ENCODE measurements at regions not wholly inside any gene's neighbourhood (a gene's known extent, or its start where the extent isn't known, plus 50 kb on each side); places are given as distances from the start of the nearest gene placed in this dataset.

GRCh38 chr15:79721256-79721655 is 175.6 kb downstream of the MTHFS start:
- Histone ChIP-seq H3K4me1 (no peaks in the 10 kb centered on the region), H3K27ac (no peak overlapping the region), H3K4me3 (no peak overlapping the region), H3K27me3 (no peaks in the 10 kb centered on the region), H3K36me3 (no peaks in the 10 kb centered on the region), H3K9me3 (no peaks in the 10 kb centered on the region)
- TF ChIP-seq POLR2A (IDR thresholded peaks at IDR 0.05) (no peak), CTCF (IDR thresholded peaks at IDR 0.05) (no peak)
- no peak for ATAC-seq
- DNase-seq, result no peak
- 86 to 94% (median 88%) methylated on average over 1 of the region's 1 CpG for WGBS, 4 donors
- intact Hi-C loops (cut with DNase I), result loop anchor here in 1 of 10 donors (10.0 kb wide), 1 partner anchor 56 kb away; no protein-coding TSS in a partner anchor

- ATAC-seq (no peak), DNase-seq (no peak)
- TF ChIP-seq POLR2A (IDR thresholded peaks at IDR 0.05), result no peak
- TF ChIP-seq CTCF (IDR thresholded peaks at IDR 0.05), result no peak
- H3K36me3 ChIP-seq, result no peaks in the 10 kb centered on the region
- no peaks in the 10 kb centered on the region for H3K4me1 ChIP-seq
- intact Hi-C loops (cut with DNase I), result loop anchor here in 1 of 10 donors (10.0 kb wide), 1 partner anchor 60 kb away; no protein-coding TSS in a partner anchor
- no peaks in the 10 kb centered on the region for H3K9me3 ChIP-seq
- no peak overlapping the region for H3K27ac ChIP-seq
- peaks cover 0 to 4% (median 0%) of the 10 kb centered on the region in 9 donors for H3K27me3 ChIP-seq
- no peak overlapping the region for H3K4me3 ChIP-seq
Observed at GRCh38 chr15:79724312-79724711, 172.5 kb downstream of the MTHFS start.

GRCh38 chr15:79724804-79725203 is 172.0 kb downstream of the MTHFS start:
- WGBS, 4 donors, result 85 to 93% (median 89%) methylated on average over 4 of the region's 4 CpGs
- Histone ChIP-seq H3K36me3 (no peaks in the 10 kb centered on the region), H3K27ac (no peak overlapping the region), H3K27me3 (peaks cover 0 to 4% (median 0%) of the 10 kb centered on the region in 9 donors), H3K4me3 (no peak overlapping the region), H3K9me3 (no peaks in the 10 kb centered on the region), H3K4me1 (no peaks in the 10 kb centered on the region)
- intact Hi-C loops (cut with DNase I), result loop anchor here in 1 of 10 donors (10.0 kb wide), 1 partner anchor 60 kb away; no protein-coding TSS in a partner anchor
- no peak for ATAC-seq
- DNase-seq, result no peak
- no peak for TF ChIP-seq CTCF (IDR thresholded peaks at IDR 0.05)
- no peak for TF ChIP-seq POLR2A (IDR thresholded peaks at IDR 0.05)

- WGBS, 4 donors, result 37 to 63% (median 41%) methylated on average over 3 of the region's 3 CpGs
- TF ChIP-seq POLR2A (IDR thresholded peaks at IDR 0.05) (no peak), CTCF (IDR thresholded peaks at IDR 0.05) (no peak)
- Histone ChIP-seq H3K27ac (no peak overlapping the region), H3K36me3 (no peaks in the 10 kb centered on the region), H3K4me3 (no peak overlapping the region), H3K4me1 (no peaks in the 10 kb centered on the region), H3K27me3 (peaks cover 0 to 4% (median 0%) of the 10 kb centered on the region in 9 donors), H3K9me3 (peaks cover 0 to 4% (median 0%) of the 10 kb centered on the region in 12 donors)
- intact Hi-C loops (cut with DNase I), result loop anchor here in 1 of 10 donors (10.0 kb wide), 1 partner anchor 64 kb away; no protein-coding TSS in a partner anchor
- DNase-seq (no peak), ATAC-seq (no peak)
Observed at GRCh38 chr15:79728867-79729266, 167.9 kb downstream of the MTHFS start.
